HG03354 (cell line): ENCODE measurements at regions not wholly inside any gene's neighbourhood (a gene's known extent, or its start where the extent isn't known, plus 50 kb on each side); places are given as distances from the start of the nearest gene placed in this dataset.
"Not testable (repeated sequence)": the region's sequence is repeated elsewhere in the genome, so short reads cannot be mapped to it uniquely, and the experiment has no call there.

Source experiments
- ATAC-seq: cut with Tn5 transposase; IDR thresholded peaks from one replicate; pipeline ENCODE4 v1.9.1; 2021; ENCODE audit warnings: mild to moderate bottlenecking; ENCODE audit not compliant: unreplicated experiment, poor library complexity, severe bottlenecking

GRCh38 chr14:105620178-105620864 lies 93.9 kb downstream of the TMEM121 start:
- ATAC-seq, result not testable (repeated sequence)

GRCh38 chr14:105620865-105621471 lies 94.6 kb downstream of the TMEM121 start:
- not testable (repeated sequence) for ATAC-seq

- ATAC-seq, result not testable (repeated sequence)
These were observed 95.3 kb downstream of the TMEM121 start for GRCh38 chr14:105621479-105622328.

- ATAC-seq, result no peak
These were observed 96.1 kb downstream of the TMEM121 start for GRCh38 chr14:105622329-105622955.

GRCh38 chr14:105623178-105623577 lies 96.8 kb downstream of the TMEM121 start:
- not testable (repeated sequence) for ATAC-seq

GRCh38 chr14:105624346-105624745 lies 98.0 kb downstream of the TMEM121 start:
- not testable (repeated sequence) for ATAC-seq

- not testable (repeated sequence) for ATAC-seq
These were observed 98.5 kb downstream of the TMEM121 start for GRCh38 chr14:105624749-105625434.

GRCh38 chr14:105625448-105625847 lies 99.1 kb downstream of the TMEM121 start:
- not testable (repeated sequence) for ATAC-seq

- not testable (repeated sequence) for ATAC-seq
These were observed 99.7 kb downstream of the TMEM121 start for GRCh38 chr14:105626111-105626510.

- not testable (repeated sequence) for ATAC-seq
These were observed 100.3 kb downstream of the TMEM121 start for GRCh38 chr14:105626651-105627050.

GRCh38 chr14:105627287-105627686 lies 100.9 kb downstream of the TMEM121 start:
- ATAC-seq, result not testable (repeated sequence)

- ATAC-seq, result no peak
These were observed 101.3 kb downstream of the TMEM121 start for GRCh38 chr14:105627701-105628100.

GRCh38 chr14:105628126-105628525 lies 101.7 kb downstream of the TMEM121 start:
- not testable (repeated sequence) for ATAC-seq

- ATAC-seq, result not testable (repeated sequence)
These were observed 102.2 kb downstream of the TMEM121 start for GRCh38 chr14:105628531-105629067.

GRCh38 chr14:105629091-105629885 lies 102.9 kb downstream of the TMEM121 start:
- not testable (repeated sequence) for ATAC-seq

GRCh38 chr14:105629886-105630215 lies 103.5 kb downstream of the TMEM121 start:
- ATAC-seq, result no peak

GRCh38 chr14:105630293-105630934 lies 104.0 kb downstream of the TMEM121 start:
- ATAC-seq, result not testable (repeated sequence)
